ENCODE measurements at regions not wholly inside any gene's neighbourhood (a gene's known extent, or its start where the extent isn't known, plus 50 kb on each side); places are given as distances from the start of the nearest gene placed in this dataset.
"Not testable (repeated sequence)": the region's sequence is repeated elsewhere in the genome, so short reads cannot be mapped to it uniquely, and the experiment has no call there.

GRCh38 chr3:35114686-35115085 is 524.6 kb upstream of the ARPP21 start:
- DNase-seq (ENCODE audit: low read depth in 2 of 2), result no peak

GRCh38 chr3:35120026-35120425 is 519.3 kb upstream of the ARPP21 start:
- DNase-seq (ENCODE audit: low read depth in 2 of 2), result no peak

- no peak for DNase-seq (ENCODE audit: low read depth in 2 of 2)
Observed at GRCh38 chr3:35137612-35138011, 501.7 kb upstream of the ARPP21 start.

GRCh38 chr3:35141406-35141805 is 497.9 kb upstream of the ARPP21 start:
- no peak for DNase-seq (ENCODE audit: low read depth in 2 of 2)

- no peak for DNase-seq (ENCODE audit: low read depth in 2 of 2)
Observed at GRCh38 chr3:35144011-35144410, 495.3 kb upstream of the ARPP21 start.

- not testable (repeated sequence) for DNase-seq (ENCODE audit: low read depth in 2 of 2)
Observed at GRCh38 chr3:35146256-35147035, 492.9 kb upstream of the ARPP21 start.

GRCh38 chr3:35183927-35184675 is 455.2 kb upstream of the ARPP21 start:
- no peak for DNase-seq (ENCODE audit: low read depth in 2 of 2)

GRCh38 chr3:35184775-35185174 is 454.6 kb upstream of the ARPP21 start:
- no peak for DNase-seq (ENCODE audit: low read depth in 2 of 2)

GRCh38 chr3:35187908-35188307 is 451.4 kb upstream of the ARPP21 start:
- DNase-seq (ENCODE audit: low read depth in 2 of 2), result no peak

GRCh38 chr3:35194666-35195065 is 444.7 kb upstream of the ARPP21 start:
- no peak for DNase-seq (ENCODE audit: low read depth in 2 of 2)

GRCh38 chr3:35198857-35199256 is 440.5 kb upstream of the ARPP21 start:
- DNase-seq (ENCODE audit: low read depth in 2 of 2), result no peak

GRCh38 chr3:35200056-35200455 is 439.3 kb upstream of the ARPP21 start:
- no peak for DNase-seq (ENCODE audit: low read depth in 2 of 2)

- no peak for DNase-seq (ENCODE audit: low read depth in 2 of 2)
Observed at GRCh38 chr3:35201211-35201610, 438.1 kb upstream of the ARPP21 start.

- no peak for DNase-seq (ENCODE audit: low read depth in 2 of 2)
Observed at GRCh38 chr3:35215525-35216500, 423.5 kb upstream of the ARPP21 start.

- DNase-seq (ENCODE audit: low read depth in 2 of 2), result no peak
Observed at GRCh38 chr3:35216501-35217266, 422.6 kb upstream of the ARPP21 start.

GRCh38 chr3:35223632-35224394 is 415.5 kb upstream of the ARPP21 start:
- DNase-seq (ENCODE audit: low read depth in 2 of 2), result no peak

GRCh38 chr3:35224565-35225295 is 414.6 kb upstream of the ARPP21 start:
- no peak for DNase-seq (ENCODE audit: low read depth in 2 of 2)

- no peak for DNase-seq (ENCODE audit: low read depth in 2 of 2)
Observed at GRCh38 chr3:35241236-35241635, 398.1 kb upstream of the ARPP21 start.

- DNase-seq (ENCODE audit: low read depth in 2 of 2), result no peak
Observed at GRCh38 chr3:35254917-35255316, 384.4 kb upstream of the ARPP21 start.

GRCh38 chr3:35257641-35258040 is 381.7 kb upstream of the ARPP21 start:
- no peak for DNase-seq (ENCODE audit: low read depth in 2 of 2)

All from activated CD8-positive, alpha-beta memory T cell treated with anti-CD3 and anti-CD28 coated beads for 4 hours (primary cell).